Fibroblast of lung (primary cell): ENCODE measurements at regions not wholly inside any gene's neighbourhood (a gene's known extent, or its start where the extent isn't known, plus 50 kb on each side); places are given as distances from the start of the nearest gene placed in this dataset.
A peak's percentile ranks its signal among the peaks of the same experiment; 100 is the strongest.

Experiments
- DNase-seq, 2 donors: peaks; one replicate each; pipeline versions ENCODE4 v3.0.0 to v3.0.0-alpha.2; 2010; ENCODE audit warnings: low read depth in 2 of 2
- H2AFZ ChIP-seq: 2 replicates; pipeline ENCODE4 v1.5.1; 2012; ENCODE audit warnings: low read length, control low read depth, inconsistent platforms
- H3K27ac ChIP-seq: 2 replicates; pipeline ENCODE4 v1.5.1; 2011; ENCODE audit warnings: low read length, control low read depth; ENCODE audit not compliant: insufficient read depth
- H3K27me3 ChIP-seq: 2 replicates; pipeline ENCODE4 v1.5.1; 2011; ENCODE audit warnings: mild to moderate bottlenecking, low read length; ENCODE audit not compliant: control insufficient read depth, insufficient read depth
- H3K36me3 ChIP-seq: 2 replicates; pipeline ENCODE4 v1.5.1; 2011; ENCODE audit warnings: low read length; ENCODE audit not compliant: control insufficient read depth, insufficient read depth
- H3K4me1 ChIP-seq: 2 replicates; pipeline ENCODE4 v1.5.1; 2011; ENCODE audit warnings: low read length; ENCODE audit not compliant: control insufficient read depth, insufficient read depth; ENCODE audit errors: extremely low read depth
- H3K4me2 ChIP-seq: 2 replicates; pipeline ENCODE4 v1.5.1; 2011; ENCODE audit warnings: low read length, control low read depth; ENCODE audit not compliant: insufficient read depth; ENCODE audit errors: extremely low read depth
- H3K4me3 ChIP-seq, 4 experiments: fragments of 200-600 bp in 1 of 4; sonication (generic) in 1 of 4; replicated peaks in 1 of 4; 2 replicates each; pipeline ENCODE4 v1.5.1; 2011 to 2016; ENCODE audit warnings: low read length in 4 of 4, low read depth in 3 of 4, mild to moderate bottlenecking in 3 of 4, control low read depth in 2 of 4, inconsistent platforms in 1 of 4, mixed read lengths in 1 of 4; ENCODE audit not compliant: insufficient read depth in 1 of 4; ENCODE audit errors: control extremely low read depth in 1 of 4
- H3K79me2 ChIP-seq: 2 replicates; pipeline ENCODE4 v1.5.1; 2012; ENCODE audit warnings: mild to moderate bottlenecking, low read length, inconsistent platforms; ENCODE audit not compliant: control insufficient read depth, insufficient read depth
- H3K9ac ChIP-seq: 2 replicates; pipeline ENCODE4 v1.5.1; 2011; ENCODE audit warnings: mild to moderate bottlenecking, low read length, control low read depth; ENCODE audit not compliant: insufficient read depth
- H3K9me3 ChIP-seq: 2 replicates; pipeline ENCODE4 v1.5.1; 2012; ENCODE audit warnings: low read depth, low read length; ENCODE audit not compliant: control insufficient read depth, insufficient read depth
- H4K20me1 ChIP-seq: 2 replicates; pipeline ENCODE4 v1.5.1; 2011; ENCODE audit warnings: low read length; ENCODE audit not compliant: control insufficient read depth, insufficient read depth; ENCODE audit errors: extremely low read depth
- EZH2 ChIP-seq: IDR thresholded peaks from 2 replicates; pipeline ENCODE4 v1.5.1; 2012; ENCODE audit warnings: low read length, control low read depth, mild to moderate bottlenecking; ENCODE audit errors: missing control alignments
- TF ChIP-seq, protein P1 (sequence below), 2 donors: IDR thresholded peaks in 1 of 2; conservative IDR thresholded peaks in 1 of 2; 1 replicate in 1 of 2; 2 replicates in 1 of 2; pipeline ENCODE4 v1.5.1; 2011 to 2012; ENCODE audit warnings: low read length in 2 of 2, control low read depth in 1 of 2, inconsistent platforms in 1 of 2, low read depth in 1 of 2, mild to moderate bottlenecking in 1 of 2

DNA sequence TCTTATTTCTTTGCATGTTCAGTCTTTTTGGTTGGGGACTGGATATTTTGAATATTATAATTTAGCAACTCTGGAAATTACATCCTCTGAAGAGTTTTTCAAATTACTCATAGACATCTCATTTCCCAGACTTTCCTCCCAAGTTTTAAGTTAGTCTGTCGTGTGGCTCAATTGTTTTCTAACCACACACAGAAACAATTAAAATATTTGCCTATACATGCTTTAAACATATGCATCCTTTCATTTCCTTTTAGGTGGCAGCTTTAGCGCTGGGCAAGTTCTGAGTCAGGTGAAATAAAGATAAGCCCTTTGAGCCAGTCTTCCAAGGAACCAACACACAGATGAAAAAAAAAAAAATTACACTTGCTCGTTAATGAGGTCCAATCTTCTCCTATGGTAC, 307.0 kb upstream of the SPOCK3 start:
- no peaks in the 10 kb centered on the region for H4K20me1 ChIP-seq
- H3K4me2 ChIP-seq = no peak overlapping the region
- H3K79me2 ChIP-seq = no peaks in the 10 kb centered on the region
- H3K27me3 ChIP-seq = no peaks in the 10 kb centered on the region
- no peak overlapping the region for H2AFZ ChIP-seq
- H3K36me3 ChIP-seq = no peaks in the 10 kb centered on the region
- H3K9me3 ChIP-seq = no peaks in the 10 kb centered on the region
- DNase-seq = no peak
- H3K27ac ChIP-seq = no peak overlapping the region
- H3K9ac ChIP-seq = no peak overlapping the region
- no peak overlapping the region for H3K4me3 ChIP-seq
- TF ChIP-seq, protein P1, sequence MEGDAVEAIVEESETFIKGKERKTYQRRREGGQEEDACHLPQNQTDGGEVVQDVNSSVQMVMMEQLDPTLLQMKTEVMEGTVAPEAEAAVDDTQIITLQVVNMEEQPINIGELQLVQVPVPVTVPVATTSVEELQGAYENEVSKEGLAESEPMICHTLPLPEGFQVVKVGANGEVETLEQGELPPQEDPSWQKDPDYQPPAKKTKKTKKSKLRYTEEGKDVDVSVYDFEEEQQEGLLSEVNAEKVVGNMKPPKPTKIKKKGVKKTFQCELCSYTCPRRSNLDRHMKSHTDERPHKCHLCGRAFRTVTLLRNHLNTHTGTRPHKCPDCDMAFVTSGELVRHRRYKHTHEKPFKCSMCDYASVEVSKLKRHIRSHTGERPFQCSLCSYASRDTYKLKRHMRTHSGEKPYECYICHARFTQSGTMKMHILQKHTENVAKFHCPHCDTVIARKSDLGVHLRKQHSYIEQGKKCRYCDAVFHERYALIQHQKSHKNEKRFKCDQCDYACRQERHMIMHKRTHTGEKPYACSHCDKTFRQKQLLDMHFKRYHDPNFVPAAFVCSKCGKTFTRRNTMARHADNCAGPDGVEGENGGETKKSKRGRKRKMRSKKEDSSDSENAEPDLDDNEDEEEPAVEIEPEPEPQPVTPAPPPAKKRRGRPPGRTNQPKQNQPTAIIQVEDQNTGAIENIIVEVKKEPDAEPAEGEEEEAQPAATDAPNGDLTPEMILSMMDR (conservative IDR thresholded peaks at IDR 0.05 in 1 of 2, IDR thresholded peaks at IDR 0.05 in 1 of 2; ENCODE audit: low read depth in 1 of 2, low read length in 2 of 2) = no peak
- TF ChIP-seq EZH2 = no peak
- H3K4me1 ChIP-seq = no peaks in the 10 kb centered on the region

DNA sequence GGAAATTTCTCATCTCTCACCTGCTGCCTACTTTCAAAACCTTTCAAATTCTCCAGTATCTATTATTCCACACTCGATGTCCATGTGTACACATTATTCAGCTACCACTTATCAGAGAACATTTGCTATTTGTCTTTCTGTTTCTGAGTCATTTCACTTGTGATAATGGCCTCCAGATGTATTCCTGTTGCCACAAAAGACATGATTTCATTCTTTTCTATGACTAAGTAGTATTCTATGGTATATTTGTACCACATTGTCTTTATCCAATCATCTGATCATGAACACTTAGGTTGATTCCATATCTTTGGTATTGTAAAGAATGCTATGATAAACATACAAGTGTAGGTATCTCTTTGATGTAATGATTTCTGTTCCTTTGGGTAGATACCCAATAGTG, 310.1 kb upstream of the SPOCK3 start:
- no peak for TF ChIP-seq EZH2
- TF ChIP-seq, protein P1 (conservative IDR thresholded peaks at IDR 0.05 in 1 of 2, IDR thresholded peaks at IDR 0.05 in 1 of 2; ENCODE audit: low read depth in 1 of 2, low read length in 2 of 2) = no peak
- Histone ChIP-seq H3K79me2 (no peaks in the 10 kb centered on the region), H3K4me3 (no peak overlapping the region), H3K4me1 (no peaks in the 10 kb centered on the region), H3K27ac (no peak overlapping the region), H3K9ac (no peak overlapping the region), H2AFZ (no peak overlapping the region), H3K9me3 (no peaks in the 10 kb centered on the region), H3K27me3 (no peaks in the 10 kb centered on the region), H3K4me2 (no peak overlapping the region), H3K36me3 (no peaks in the 10 kb centered on the region), H4K20me1 (no peaks in the 10 kb centered on the region)
- DNase-seq = peak in 1 of 2 donors; percentile 26

DNA sequence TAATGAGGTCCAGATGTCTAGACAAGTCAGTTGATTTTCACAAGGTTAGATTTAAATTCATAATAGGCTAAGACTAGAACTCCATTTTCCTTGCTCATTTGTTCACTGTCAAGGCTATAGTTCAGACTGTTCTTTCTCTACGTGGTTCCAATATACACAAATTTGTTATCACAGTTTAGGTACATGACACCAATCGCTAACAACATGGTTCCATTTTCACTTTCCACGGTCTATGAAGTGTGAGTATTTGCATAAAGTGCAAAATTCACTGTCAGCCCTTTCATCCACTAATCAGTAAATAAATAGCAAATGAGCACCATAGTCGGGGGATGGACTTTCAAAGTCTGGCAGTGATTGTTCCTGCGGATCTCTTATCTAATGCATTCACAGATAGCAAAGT, 315.7 kb upstream of the SPOCK3 start:
- DNase-seq = no peak

More for the DNA sequence above, 315.7 kb upstream of the SPOCK3 start:
- no peaks in the 10 kb centered on the region for H3K4me1 ChIP-seq
- no peak overlapping the region for H3K9ac ChIP-seq
- H3K9me3 ChIP-seq = no peaks in the 10 kb centered on the region
- TF ChIP-seq, protein P1 (conservative IDR thresholded peaks at IDR 0.05 in 1 of 2, IDR thresholded peaks at IDR 0.05 in 1 of 2; ENCODE audit: low read depth in 1 of 2, low read length in 2 of 2) = no peak
- no peak for TF ChIP-seq EZH2
- H4K20me1 ChIP-seq = no peaks in the 10 kb centered on the region
- no peaks in the 10 kb centered on the region for H3K27me3 ChIP-seq
- no peaks in the 10 kb centered on the region for H3K36me3 ChIP-seq
- H2AFZ ChIP-seq = no peak overlapping the region
- H3K4me2 ChIP-seq = no peak overlapping the region
- no peaks in the 10 kb centered on the region for H3K79me2 ChIP-seq
- H3K4me3 ChIP-seq = no peak overlapping the region
- H3K27ac ChIP-seq = no peak overlapping the region
